ENCODE measurements at regions not wholly inside any gene's neighbourhood (a gene's known extent, or its start where the extent isn't known, plus 50 kb on each side); places are given as distances from the start of the nearest gene placed in this dataset.

GRCh38 chr14:39626589-39627576 lies 194.7 kb upstream of the FBXO33 start:
- no peak overlapping the region for H2AFZ ChIP-seq (ENCODE audit: low read depth)
- no peaks in the 10 kb centered on the region for H3K79me2 ChIP-seq (ENCODE audit: insufficient read depth)
- no peak overlapping the region for H3K27ac ChIP-seq (ENCODE audit: low read depth in 2 of 2, low read length in 1 of 2)
- H3K36me3 ChIP-seq (replicated peaks in 1 of 2; ENCODE audit: control insufficient read depth in 1 of 2, insufficient read depth in 2 of 2, low read length in 1 of 2): no peaks in the 10 kb centered on the region
- no peak for TF ChIP-seq RCOR1 (IDR thresholded peaks at IDR 0.05; ENCODE audit: low read length)
- TF ChIP-seq MEF2A (IDR thresholded peaks at IDR 0.05; ENCODE audit: borderline replicate concordance, low read depth): no peak
- TF ChIP-seq USF1 (IDR thresholded peaks at IDR 0.05; ENCODE audit: borderline replicate concordance, low read depth): no peak
- no peak for TF ChIP-seq TAF1 (IDR thresholded peaks at IDR 0.05; ENCODE audit: borderline replicate concordance, low read depth, low read length)
- no peaks in the 10 kb centered on the region for H3K27me3 ChIP-seq (ENCODE audit: insufficient read depth)
- no peak for DNase-seq
- no peak overlapping the region for H3K4me2 ChIP-seq
- H3K9me2 ChIP-seq: no peaks in the 10 kb centered on the region
- H3K4me1 ChIP-seq (ENCODE audit: control insufficient read depth in 1 of 2, insufficient read depth in 2 of 2, low read depth in 1 of 2, low read length in 1 of 2): no peaks in the 10 kb centered on the region
- H4K20me1 ChIP-seq (ENCODE audit: insufficient read depth): no peaks in the 10 kb centered on the region
- no peaks in the 10 kb centered on the region for H3K9me3 ChIP-seq
- H3K9ac ChIP-seq: no peak overlapping the region
- ChIA-PET CTCF (no interaction called here), POLR2A (no interaction called here)
- under 1% methylated on average over 8 of the region's 17 CpGs for WGBS (ENCODE audit: low lambda C conversion rate)
- H3F3A ChIP-seq (replicated peaks; ENCODE audit: insufficient read depth): no peaks in the 10 kb centered on the region
- H3K4me3 ChIP-seq (ENCODE audit: low read depth in 2 of 2, low read length in 1 of 2): no peak overlapping the region

GRCh38 chr14:39621678-39622077 lies 189.4 kb upstream of the FBXO33 start:
- DNase-seq: no peak
- no peak overlapping the region for H3K4me3 ChIP-seq (ENCODE audit: low read depth in 2 of 2, low read length in 1 of 2)

GRCh38 chr14:39621223-39621622 lies 189.0 kb upstream of the FBXO33 start:
- Histone ChIP-seq H3K9me3 (no peaks in the 10 kb centered on the region), H3K4me2 (no peak overlapping the region), H3F3A (replicated peaks; ENCODE audit: insufficient read depth) (no peaks in the 10 kb centered on the region), H3K27ac (ENCODE audit: low read depth in 2 of 2, low read length in 1 of 2) (no peak overlapping the region), H3K4me1 (ENCODE audit: control insufficient read depth in 1 of 2, insufficient read depth in 2 of 2, low read depth in 1 of 2, low read length in 1 of 2) (no peaks in the 10 kb centered on the region), H3K4me3 (ENCODE audit: low read depth in 2 of 2, low read length in 1 of 2) (no peak overlapping the region), H3K79me2 (ENCODE audit: insufficient read depth) (no peaks in the 10 kb centered on the region), H2AFZ (ENCODE audit: low read depth) (no peak overlapping the region), H3K27me3 (ENCODE audit: insufficient read depth) (no peaks in the 10 kb centered on the region), H3K36me3 (replicated peaks in 1 of 2; ENCODE audit: control insufficient read depth in 1 of 2, insufficient read depth in 2 of 2, low read length in 1 of 2) (no peaks in the 10 kb centered on the region), H4K20me1 (ENCODE audit: insufficient read depth) (no peaks in the 10 kb centered on the region), H3K9me2 (no peaks in the 10 kb centered on the region), H3K9ac (no peak overlapping the region)
- ChIA-PET POLR2A (no interaction called here), CTCF (no interaction called here)
- no peak for DNase-seq
- 0% methylated on average over 2 of the region's 2 CpGs for WGBS (ENCODE audit: low lambda C conversion rate)
- TF ChIP-seq RCOR1 (IDR thresholded peaks at IDR 0.05; ENCODE audit: low read length) (no peak), USF2 (IDR thresholded peaks at IDR 0.05; ENCODE audit: borderline replicate concordance, low read depth, low read length) (no peak), MAX (IDR thresholded peaks at IDR 0.05; ENCODE audit: low read depth) (no peak), ZBTB33 (IDR thresholded peaks at IDR 0.05; ENCODE audit: borderline replicate concordance, low read depth) (no peak), RAD21 (IDR thresholded peaks at IDR 0.05; ENCODE audit: low read length) (no peak), GABPA (IDR thresholded peaks at IDR 0.05; ENCODE audit: low read depth) (no peak), FOSL2 (IDR thresholded peaks at IDR 0.05; ENCODE audit: borderline replicate concordance, low read depth) (no peak), FOXM1 (IDR thresholded peaks at IDR 0.05; ENCODE audit: low read depth) (no peak)

More at GRCh38 chr14:39621678-39622077, 189.4 kb upstream of the FBXO33 start:
- Histone ChIP-seq H3K9me3 (no peaks in the 10 kb centered on the region), H3K4me2 (no peak overlapping the region), H3K4me1 (ENCODE audit: control insufficient read depth in 1 of 2, insufficient read depth in 2 of 2, low read depth in 1 of 2, low read length in 1 of 2) (no peaks in the 10 kb centered on the region), H3K9ac (no peak overlapping the region), H3K36me3 (replicated peaks in 1 of 2; ENCODE audit: control insufficient read depth in 1 of 2, insufficient read depth in 2 of 2, low read length in 1 of 2) (no peaks in the 10 kb centered on the region), H3F3A (replicated peaks; ENCODE audit: insufficient read depth) (no peaks in the 10 kb centered on the region), H3K79me2 (ENCODE audit: insufficient read depth) (no peaks in the 10 kb centered on the region), H2AFZ (ENCODE audit: low read depth) (no peak overlapping the region), H3K9me2 (no peaks in the 10 kb centered on the region), H4K20me1 (ENCODE audit: insufficient read depth) (no peaks in the 10 kb centered on the region), H3K27ac (ENCODE audit: low read depth in 2 of 2, low read length in 1 of 2) (no peak overlapping the region), H3K27me3 (ENCODE audit: insufficient read depth) (no peaks in the 10 kb centered on the region)
- ChIA-PET POLR2A (no interaction called here), CTCF (no interaction called here)
- TF ChIP-seq EP300 (IDR thresholded peaks at IDR 0.05; ENCODE audit: borderline replicate concordance in 1 of 2, low read depth in 1 of 2, low read length in 1 of 2) (no peak), TCF12 (IDR thresholded peaks at IDR 0.05) (no peak), MEF2A (IDR thresholded peaks at IDR 0.05; ENCODE audit: borderline replicate concordance, low read depth) (no peak), FOSL2 (IDR thresholded peaks at IDR 0.05; ENCODE audit: borderline replicate concordance, low read depth) (no peak), SMC3 (IDR thresholded peaks at IDR 0.05; ENCODE audit: low read depth, low read length) (no peak), CHD2 (IDR thresholded peaks at IDR 0.05; ENCODE audit: low read length, partially characterized antibody) (no peak), GABPA (IDR thresholded peaks at IDR 0.05; ENCODE audit: low read depth) (no peak)
- 0% methylated on average over 1 of the region's 1 CpG for WGBS (ENCODE audit: low lambda C conversion rate)
